ENCODE measurements at regions not wholly inside any gene's neighbourhood (a gene's known extent, or its start where the extent isn't known, plus 50 kb on each side); places are given as distances from the start of the nearest gene placed in this dataset.
"Not testable (repeated sequence)": the region's sequence is repeated elsewhere in the genome, so short reads cannot be mapped to it uniquely, and the experiment has no call there.

DNA sequence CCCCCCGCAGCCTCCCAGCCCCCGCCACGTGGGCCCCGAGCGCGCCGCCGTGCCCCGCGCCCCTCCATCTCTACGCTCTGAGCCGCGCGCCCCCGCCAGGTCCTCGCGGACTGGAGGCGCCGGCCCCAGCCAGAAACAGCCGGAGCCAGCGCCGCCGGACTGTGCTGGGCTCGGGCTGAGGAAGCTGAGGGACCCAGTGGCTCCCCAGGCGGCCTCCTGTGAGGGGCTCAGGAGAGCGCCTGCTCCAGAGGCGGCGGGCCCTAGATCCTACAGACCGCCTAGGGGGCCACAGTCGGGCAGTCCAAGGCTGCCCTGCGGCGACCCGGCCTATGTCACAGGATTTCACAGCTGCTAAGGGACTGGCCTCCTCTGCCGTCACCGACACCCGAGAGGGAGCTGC lies 82.1 kb downstream of the NENF start:
- TF ChIP-seq, protein P1, sequence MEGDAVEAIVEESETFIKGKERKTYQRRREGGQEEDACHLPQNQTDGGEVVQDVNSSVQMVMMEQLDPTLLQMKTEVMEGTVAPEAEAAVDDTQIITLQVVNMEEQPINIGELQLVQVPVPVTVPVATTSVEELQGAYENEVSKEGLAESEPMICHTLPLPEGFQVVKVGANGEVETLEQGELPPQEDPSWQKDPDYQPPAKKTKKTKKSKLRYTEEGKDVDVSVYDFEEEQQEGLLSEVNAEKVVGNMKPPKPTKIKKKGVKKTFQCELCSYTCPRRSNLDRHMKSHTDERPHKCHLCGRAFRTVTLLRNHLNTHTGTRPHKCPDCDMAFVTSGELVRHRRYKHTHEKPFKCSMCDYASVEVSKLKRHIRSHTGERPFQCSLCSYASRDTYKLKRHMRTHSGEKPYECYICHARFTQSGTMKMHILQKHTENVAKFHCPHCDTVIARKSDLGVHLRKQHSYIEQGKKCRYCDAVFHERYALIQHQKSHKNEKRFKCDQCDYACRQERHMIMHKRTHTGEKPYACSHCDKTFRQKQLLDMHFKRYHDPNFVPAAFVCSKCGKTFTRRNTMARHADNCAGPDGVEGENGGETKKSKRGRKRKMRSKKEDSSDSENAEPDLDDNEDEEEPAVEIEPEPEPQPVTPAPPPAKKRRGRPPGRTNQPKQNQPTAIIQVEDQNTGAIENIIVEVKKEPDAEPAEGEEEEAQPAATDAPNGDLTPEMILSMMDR (IDR thresholded peaks at IDR 0.05; ENCODE audit: borderline replicate concordance, extremely low read depth, insufficient read depth), result no peak
- peak in 4 of 5 donors; percentile 63 to 85 (median 70) for DNase-seq
- no peaks in the 10 kb centered on the region for H3K27me3 ChIP-seq (ENCODE audit: control insufficient read depth, insufficient read depth, low read length)
- H3K27ac ChIP-seq (ENCODE audit: low read depth in 2 of 2, low read length in 2 of 2), result no peak overlapping the region
- H3K36me3 ChIP-seq (ENCODE audit: control insufficient read depth in 2 of 3, insufficient read depth in 3 of 3, low read length in 3 of 3), result no peaks in the 10 kb centered on the region
- H3K9me3 ChIP-seq (ENCODE audit: control insufficient read depth in 2 of 3, insufficient read depth in 1 of 3, low read length in 3 of 3), result no peaks in the 10 kb centered on the region
- FAIRE-seq, result no peak
- no peak overlapping the region for H3K9ac ChIP-seq (ENCODE audit: low read length in 3 of 3)
- H3K4me1 ChIP-seq (ENCODE audit: control insufficient read depth in 2 of 3, insufficient read depth in 2 of 3, low read depth in 1 of 3, low read length in 3 of 3), result peaks cover 0 to 6% (median 0%) of the 10 kb centered on the region in 3 donors
- no peak overlapping the region for H3K4me3 ChIP-seq (ENCODE audit: low read length in 3 of 3)
- intact Hi-C loops (cut with DNase I), result no loop called here

DNA sequence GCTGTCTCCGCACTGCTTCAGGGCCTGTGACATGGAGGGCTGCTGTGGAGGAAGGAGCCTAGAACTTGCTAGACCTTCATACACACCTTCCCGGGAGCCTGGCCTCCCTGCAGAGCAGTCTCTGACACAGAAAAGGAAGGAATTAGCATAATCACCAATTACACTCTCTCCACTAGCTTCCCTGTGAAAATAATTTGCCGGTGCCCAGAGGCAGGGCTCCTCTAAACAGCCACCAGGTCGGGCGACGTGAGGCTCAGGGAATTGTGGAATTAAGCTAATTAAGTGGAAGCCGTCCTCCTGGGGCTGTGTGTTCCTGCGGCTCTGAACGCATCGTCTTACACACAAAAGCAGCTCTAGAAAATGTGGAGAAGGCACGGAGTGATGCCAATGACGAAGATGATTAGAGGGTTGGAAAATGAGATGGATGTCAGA lies 82.6 kb downstream of the NENF start:
- Histone ChIP-seq H3K9me3 (ENCODE audit: control insufficient read depth in 2 of 3, insufficient read depth in 1 of 3, low read length in 3 of 3) (no peaks in the 10 kb centered on the region), H3K27me3 (ENCODE audit: control insufficient read depth, insufficient read depth, low read length) (no peaks in the 10 kb centered on the region), H3K27ac (ENCODE audit: low read depth in 2 of 2, low read length in 2 of 2) (no peak overlapping the region), H3K4me1 (ENCODE audit: control insufficient read depth in 2 of 3, insufficient read depth in 2 of 3, low read depth in 1 of 3, low read length in 3 of 3) (peaks cover 0 to 6% (median 0%) of the 10 kb centered on the region in 3 donors), H3K36me3 (ENCODE audit: control insufficient read depth in 2 of 3, insufficient read depth in 3 of 3, low read length in 3 of 3) (no peaks in the 10 kb centered on the region), H3K9ac (ENCODE audit: low read length in 3 of 3) (no peak overlapping the region), H3K4me3 (ENCODE audit: low read length in 3 of 3) (peak overlapping the region in 2 of 3 donors; percentile 37 to 38)
- DNase-seq (peak in 3 of 5 donors; percentile 23 to 39 (median 27)), FAIRE-seq (no peak)
- intact Hi-C loops (cut with DNase I), result no loop called here
- TF ChIP-seq, protein P1 (IDR thresholded peaks at IDR 0.05; ENCODE audit: borderline replicate concordance, extremely low read depth, insufficient read depth), result no peak

DNA sequence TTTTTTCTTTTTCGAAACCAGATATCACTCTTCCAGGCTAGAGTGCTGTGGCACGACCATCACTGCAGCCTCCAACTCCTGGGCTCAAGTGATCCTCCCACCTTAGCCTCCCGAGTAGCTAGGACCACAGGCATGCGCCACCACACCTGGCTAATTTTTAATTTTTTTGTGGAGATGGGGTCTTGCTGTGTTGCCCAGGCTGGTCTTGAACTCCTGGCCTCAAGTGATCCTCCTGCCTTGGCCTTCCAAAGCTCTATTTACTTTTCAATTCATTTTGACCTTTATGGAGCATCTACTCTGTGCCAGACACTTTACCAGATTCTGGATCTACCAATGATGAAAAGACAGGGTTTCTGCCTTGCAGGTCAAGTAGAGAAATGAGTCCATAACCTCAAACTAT lies 83.3 kb downstream of the NENF start:
- FAIRE-seq; intact Hi-C loops (cut with DNase I); H3K4me1 ChIP-seq (ENCODE audit: control insufficient read depth in 2 of 3, insufficient read depth in 2 of 3, low read depth in 1 of 3, low read length in 3 of 3); H3K4me3 ChIP-seq (ENCODE audit: low read length in 3 of 3); H3K9me3 ChIP-seq (ENCODE audit: control insufficient read depth in 2 of 3, insufficient read depth in 1 of 3, low read length in 3 of 3); DNase-seq; H3K9ac ChIP-seq (ENCODE audit: low read length in 3 of 3); H3K27me3 ChIP-seq (ENCODE audit: control insufficient read depth, insufficient read depth, low read length); H3K36me3 ChIP-seq (ENCODE audit: control insufficient read depth in 2 of 3, insufficient read depth in 3 of 3, low read length in 3 of 3); H3K27ac ChIP-seq (ENCODE audit: low read depth in 2 of 2, low read length in 2 of 2): not testable (repeated sequence)

DNA sequence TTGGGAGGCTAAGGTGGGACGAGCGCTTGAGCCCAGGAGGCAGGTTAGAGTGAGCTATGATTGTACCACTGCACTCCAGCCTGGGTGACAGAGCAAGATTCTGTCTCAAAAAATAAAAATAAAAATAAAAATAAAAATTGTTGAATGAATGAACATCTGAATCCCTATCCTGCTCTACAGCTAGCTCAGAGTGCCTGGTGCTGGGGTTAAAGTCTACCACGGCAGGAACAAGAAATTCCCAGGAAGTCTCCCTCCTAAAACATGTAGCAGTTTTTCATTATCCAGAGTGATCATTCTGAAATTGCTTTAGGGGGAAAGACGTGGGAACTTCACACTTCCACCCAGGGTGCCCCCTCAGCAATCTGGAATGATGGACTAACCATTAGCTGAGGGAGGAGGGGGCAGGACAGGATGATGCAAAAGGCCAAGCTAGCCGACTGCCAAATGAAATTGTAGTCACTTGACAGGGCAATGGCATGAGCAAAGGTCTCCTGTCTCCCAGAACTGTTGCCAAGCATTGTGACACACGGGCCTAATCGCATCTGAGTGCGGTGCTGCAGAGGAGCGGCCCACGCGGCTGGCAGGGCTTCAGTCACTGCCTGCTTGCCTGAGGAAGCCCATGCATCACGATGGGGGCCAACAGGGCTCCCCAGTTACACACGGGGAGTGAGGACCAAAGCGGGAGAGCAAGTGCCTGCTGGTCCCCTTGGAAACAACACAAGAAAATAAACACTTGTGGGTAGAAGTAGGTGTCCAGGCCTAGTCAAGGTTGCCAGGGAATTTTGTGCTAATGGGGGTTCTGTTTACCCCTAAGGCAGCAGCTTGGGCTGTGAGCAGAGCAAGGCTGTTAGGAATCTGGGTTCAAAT lies 85.7 kb downstream of the NENF start:
- no peak overlapping the region for H3K27ac ChIP-seq (ENCODE audit: low read depth in 2 of 2, low read length in 2 of 2)
- H3K4me3 ChIP-seq (ENCODE audit: low read length in 3 of 3), result no peak overlapping the region
- intact Hi-C loops (cut with DNase I), result no loop called here
- TF ChIP-seq, protein P1 (IDR thresholded peaks at IDR 0.05; ENCODE audit: borderline replicate concordance, extremely low read depth, insufficient read depth), result no peak
- H3K4me1 ChIP-seq (ENCODE audit: control insufficient read depth in 2 of 3, insufficient read depth in 2 of 3, low read depth in 1 of 3, low read length in 3 of 3), result peaks cover 0 to 6% (median 0%) of the 10 kb centered on the region in 3 donors
- H3K27me3 ChIP-seq (ENCODE audit: control insufficient read depth, insufficient read depth, low read length), result no peaks in the 10 kb centered on the region
- H3K9ac ChIP-seq (ENCODE audit: low read length in 3 of 3), result no peak overlapping the region
- no peaks in the 10 kb centered on the region for H3K36me3 ChIP-seq (ENCODE audit: control insufficient read depth in 2 of 3, insufficient read depth in 3 of 3, low read length in 3 of 3)
- DNase-seq (peak in 4 of 5 donors; percentile 61 to 84 (median 71)), FAIRE-seq (no peak)
- no peaks in the 10 kb centered on the region for H3K9me3 ChIP-seq (ENCODE audit: control insufficient read depth in 2 of 3, insufficient read depth in 1 of 3, low read length in 3 of 3)

Data from kidney (tissue), 13 donors.